Esophagus muscularis mucosa (tissue), 3 donors: ENCODE measurements at regions not wholly inside any gene's neighbourhood (a gene's known extent, or its start where the extent isn't known, plus 50 kb on each side); places are given as distances from the start of the nearest gene placed in this dataset.

Experiments
- POLR2AphosphoS5 ChIP-seq, 2 donors: sonication (generic); formaldehyde crosslinking; IDR thresholded peaks; one replicate each; pipeline ENCODE4 v1.6.1; 2017; ENCODE audit warnings: antibody characterized with exemption in 2 of 2
- TF ChIP-seq, protein P1 (sequence below), 3 experiments: fragments of 200-600 bp in 2 of 3; fragments of 450-650 bp in 1 of 3; sonication (generic) in 2 of 3; IDR thresholded peaks; one replicate each; pipeline ENCODE4 v1.5.1; 2017 to 2019; ENCODE audit warnings: antibody characterized with exemption in 3 of 3, mild to moderate bottlenecking in 2 of 3, moderate library complexity in 1 of 3

DNA sequence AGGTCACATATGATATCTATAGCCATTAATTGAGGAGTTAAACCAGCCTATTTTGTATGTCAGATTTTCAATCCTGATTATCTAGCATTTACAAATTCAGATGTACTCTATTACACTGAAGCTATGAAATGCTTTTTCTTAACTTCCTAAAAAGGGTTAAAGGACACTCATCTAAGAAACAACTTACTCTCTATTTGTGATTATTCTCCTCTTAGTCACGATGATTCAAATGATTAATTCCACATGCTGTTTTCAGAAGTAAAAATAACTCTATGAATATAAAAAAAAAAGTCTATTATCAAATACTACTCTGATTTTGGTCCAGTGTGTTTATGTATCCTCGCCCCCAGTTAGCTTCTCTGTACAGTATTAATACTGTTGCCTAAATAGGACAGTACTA, 1199.9 kb downstream of the GATA3 start:
- TF ChIP-seq, protein P1, sequence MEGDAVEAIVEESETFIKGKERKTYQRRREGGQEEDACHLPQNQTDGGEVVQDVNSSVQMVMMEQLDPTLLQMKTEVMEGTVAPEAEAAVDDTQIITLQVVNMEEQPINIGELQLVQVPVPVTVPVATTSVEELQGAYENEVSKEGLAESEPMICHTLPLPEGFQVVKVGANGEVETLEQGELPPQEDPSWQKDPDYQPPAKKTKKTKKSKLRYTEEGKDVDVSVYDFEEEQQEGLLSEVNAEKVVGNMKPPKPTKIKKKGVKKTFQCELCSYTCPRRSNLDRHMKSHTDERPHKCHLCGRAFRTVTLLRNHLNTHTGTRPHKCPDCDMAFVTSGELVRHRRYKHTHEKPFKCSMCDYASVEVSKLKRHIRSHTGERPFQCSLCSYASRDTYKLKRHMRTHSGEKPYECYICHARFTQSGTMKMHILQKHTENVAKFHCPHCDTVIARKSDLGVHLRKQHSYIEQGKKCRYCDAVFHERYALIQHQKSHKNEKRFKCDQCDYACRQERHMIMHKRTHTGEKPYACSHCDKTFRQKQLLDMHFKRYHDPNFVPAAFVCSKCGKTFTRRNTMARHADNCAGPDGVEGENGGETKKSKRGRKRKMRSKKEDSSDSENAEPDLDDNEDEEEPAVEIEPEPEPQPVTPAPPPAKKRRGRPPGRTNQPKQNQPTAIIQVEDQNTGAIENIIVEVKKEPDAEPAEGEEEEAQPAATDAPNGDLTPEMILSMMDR (IDR thresholded peaks at IDR 0.05), result no peak
- no peak for TF ChIP-seq POLR2AphosphoS5 (IDR thresholded peaks at IDR 0.05)
